Kidney (tissue), 13 donors: ENCODE measurements at regions not wholly inside any gene's neighbourhood (a gene's known extent, or its start where the extent isn't known, plus 50 kb on each side); places are given as distances from the start of the nearest gene placed in this dataset.

Source experiments
- DNase-seq, 5 donors: peaks; one replicate each; pipeline ENCODE4 v3.0.0-alpha.2; 2013 to 2020
- FAIRE-seq: peaks from 2 replicates; lab custom pipeline; 2012; peaks lifted over from hg19 to GRCh38; lab: Jason Lieb, UNC
- H3K27ac ChIP-seq, 2 donors: one replicate each; pipeline ENCODE4 v1.7.0; 2013; ENCODE audit warnings: low read depth in 2 of 2, low read length in 2 of 2, inconsistent platforms in 1 of 2
- H3K27me3 ChIP-seq: one replicate; pipeline ENCODE4 v1.7.1; 2013; ENCODE audit warnings: low read length, inconsistent platforms; ENCODE audit not compliant: control insufficient read depth, insufficient read depth
- H3K36me3 ChIP-seq, 3 donors: one replicate each; pipeline versions ENCODE4 v1.7.0 to v1.7.1; 2013; ENCODE audit warnings: low read length in 3 of 3, control low read depth in 1 of 3, inconsistent platforms in 1 of 3; ENCODE audit not compliant: insufficient read depth in 3 of 3, control insufficient read depth in 2 of 3
- H3K4me1 ChIP-seq, 3 donors: one replicate each; pipeline versions ENCODE4 v1.7.0 to v1.7.1; 2013; ENCODE audit warnings: low read length in 3 of 3, inconsistent platforms in 1 of 3, low read depth in 1 of 3; ENCODE audit not compliant: control insufficient read depth in 2 of 3, insufficient read depth in 2 of 3
- H3K4me3 ChIP-seq, 3 donors: one replicate each; pipeline versions ENCODE4 v1.7.0 to v1.8.1; 2013; ENCODE audit warnings: low read length in 3 of 3, control low read depth in 1 of 3, inconsistent platforms in 1 of 3
- H3K9ac ChIP-seq, 3 donors: one replicate each; pipeline versions ENCODE4 v1.7.0 to v1.7.1; 2013; ENCODE audit warnings: low read length in 3 of 3, control low read depth in 1 of 3, inconsistent platforms in 1 of 3
- H3K9me3 ChIP-seq, 3 donors: one replicate each; pipeline versions ENCODE4 v1.7.0 to v1.7.1; 2013; ENCODE audit warnings: low read length in 3 of 3, control low read depth in 1 of 3, inconsistent platforms in 1 of 3; ENCODE audit not compliant: control insufficient read depth in 2 of 3, insufficient read depth in 1 of 3
- intact Hi-C: fragments of 100-400 bp; cut with DNase I; formaldehyde crosslinking; loops from one replicate; pipeline ENCODE4 v1.11.1; 2022
- TF ChIP-seq, protein P1 (sequence below): IDR thresholded peaks from 3 replicates; pipeline ENCODE4 v1.5.1; 2012; ENCODE audit warnings: mild to moderate bottlenecking, moderate library complexity, borderline replicate concordance; ENCODE audit not compliant: insufficient read depth; ENCODE audit errors: extremely low read depth
- donor health status: control.
- donor health status: control.
- donor health status: control.
- donor health status: control.
- donor health status: control.
- donor health status: DM: yes; HTN: yes; CAD: no.
- donor health status: Normal renal cell carcinoma (clear cell type).

DNA sequence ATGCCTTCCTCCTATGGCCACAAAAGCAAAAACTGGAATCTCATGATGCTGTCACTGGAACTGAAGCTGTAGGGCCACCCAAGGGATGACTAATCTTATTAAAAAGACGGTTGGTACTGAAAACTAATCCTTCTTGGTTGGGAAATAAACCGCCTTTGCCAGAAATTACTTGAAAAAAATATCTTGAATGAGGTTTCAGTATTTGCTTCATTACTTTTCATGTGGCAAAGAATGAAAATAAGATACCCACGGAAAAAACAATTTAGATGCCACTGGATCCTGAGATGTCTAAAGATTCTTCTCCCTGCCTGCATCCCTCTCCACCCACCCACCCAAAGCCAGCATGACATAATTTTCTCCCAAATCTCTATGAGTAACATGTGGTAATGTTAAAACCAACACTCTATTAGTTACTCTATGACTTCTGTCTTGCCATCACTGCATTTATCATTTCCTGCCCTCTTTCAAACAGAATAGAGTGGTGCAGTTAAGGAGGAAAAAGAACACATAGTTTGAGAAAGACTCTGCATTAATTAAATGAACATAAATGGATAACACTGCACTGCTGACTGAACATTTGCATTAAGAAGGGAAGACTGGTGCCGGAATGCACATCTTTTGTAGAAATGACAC lies 111.8 kb upstream of the DPH6 start:
- DNase-seq = no peak
- intact Hi-C loops = no loop called here

DNA sequence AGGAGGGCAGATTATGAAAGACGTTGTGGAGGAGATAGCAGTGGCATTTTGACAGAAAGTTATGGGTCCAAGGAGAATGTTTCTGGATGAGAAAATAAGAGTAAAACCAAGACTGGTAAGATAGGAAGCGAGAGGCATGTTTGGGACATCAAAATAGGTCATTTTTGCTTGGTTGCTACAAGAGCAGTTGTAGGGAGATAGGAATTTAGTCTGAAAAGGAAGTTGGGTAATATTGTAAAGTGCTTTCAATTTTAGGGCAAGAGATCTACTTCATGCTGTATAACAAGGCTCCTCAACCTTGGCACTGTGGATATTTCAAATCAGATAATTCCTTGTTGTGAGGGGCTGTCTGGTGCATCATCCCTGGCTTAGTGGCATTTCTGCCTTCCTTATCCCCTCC lies 118.0 kb upstream of the DPH6 start:
- H3K36me3 ChIP-seq = no peaks in the 10 kb centered on the region
- intact Hi-C loops = no loop called here
- H3K4me1 ChIP-seq = peaks cover 0 to 15% (median 4%) of the 10 kb centered on the region in 3 donors
- no peak overlapping the region for H3K27ac ChIP-seq
- H3K4me3 ChIP-seq = no peak overlapping the region
- TF ChIP-seq, protein P1, sequence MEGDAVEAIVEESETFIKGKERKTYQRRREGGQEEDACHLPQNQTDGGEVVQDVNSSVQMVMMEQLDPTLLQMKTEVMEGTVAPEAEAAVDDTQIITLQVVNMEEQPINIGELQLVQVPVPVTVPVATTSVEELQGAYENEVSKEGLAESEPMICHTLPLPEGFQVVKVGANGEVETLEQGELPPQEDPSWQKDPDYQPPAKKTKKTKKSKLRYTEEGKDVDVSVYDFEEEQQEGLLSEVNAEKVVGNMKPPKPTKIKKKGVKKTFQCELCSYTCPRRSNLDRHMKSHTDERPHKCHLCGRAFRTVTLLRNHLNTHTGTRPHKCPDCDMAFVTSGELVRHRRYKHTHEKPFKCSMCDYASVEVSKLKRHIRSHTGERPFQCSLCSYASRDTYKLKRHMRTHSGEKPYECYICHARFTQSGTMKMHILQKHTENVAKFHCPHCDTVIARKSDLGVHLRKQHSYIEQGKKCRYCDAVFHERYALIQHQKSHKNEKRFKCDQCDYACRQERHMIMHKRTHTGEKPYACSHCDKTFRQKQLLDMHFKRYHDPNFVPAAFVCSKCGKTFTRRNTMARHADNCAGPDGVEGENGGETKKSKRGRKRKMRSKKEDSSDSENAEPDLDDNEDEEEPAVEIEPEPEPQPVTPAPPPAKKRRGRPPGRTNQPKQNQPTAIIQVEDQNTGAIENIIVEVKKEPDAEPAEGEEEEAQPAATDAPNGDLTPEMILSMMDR = no peak
- no peak for DNase-seq
- H3K27me3 ChIP-seq = no peaks in the 10 kb centered on the region
- no peak overlapping the region for H3K9ac ChIP-seq
- H3K9me3 ChIP-seq = no peaks in the 10 kb centered on the region
- no peak for FAIRE-seq

More for the DNA sequence above, 111.8 kb upstream of the DPH6 start:
- no peaks in the 10 kb centered on the region for H3K27me3 ChIP-seq
- TF ChIP-seq, protein P1 = no peak
- no peaks in the 10 kb centered on the region for H3K36me3 ChIP-seq
- H3K4me1 ChIP-seq = peaks cover 3 to 8% (median 4%) of the 10 kb centered on the region in 3 donors
- no peak for FAIRE-seq
- no peak overlapping the region for H3K4me3 ChIP-seq
- H3K27ac ChIP-seq = no peak overlapping the region
- no peak overlapping the region for H3K9ac ChIP-seq
- no peaks in the 10 kb centered on the region for H3K9me3 ChIP-seq

DNA sequence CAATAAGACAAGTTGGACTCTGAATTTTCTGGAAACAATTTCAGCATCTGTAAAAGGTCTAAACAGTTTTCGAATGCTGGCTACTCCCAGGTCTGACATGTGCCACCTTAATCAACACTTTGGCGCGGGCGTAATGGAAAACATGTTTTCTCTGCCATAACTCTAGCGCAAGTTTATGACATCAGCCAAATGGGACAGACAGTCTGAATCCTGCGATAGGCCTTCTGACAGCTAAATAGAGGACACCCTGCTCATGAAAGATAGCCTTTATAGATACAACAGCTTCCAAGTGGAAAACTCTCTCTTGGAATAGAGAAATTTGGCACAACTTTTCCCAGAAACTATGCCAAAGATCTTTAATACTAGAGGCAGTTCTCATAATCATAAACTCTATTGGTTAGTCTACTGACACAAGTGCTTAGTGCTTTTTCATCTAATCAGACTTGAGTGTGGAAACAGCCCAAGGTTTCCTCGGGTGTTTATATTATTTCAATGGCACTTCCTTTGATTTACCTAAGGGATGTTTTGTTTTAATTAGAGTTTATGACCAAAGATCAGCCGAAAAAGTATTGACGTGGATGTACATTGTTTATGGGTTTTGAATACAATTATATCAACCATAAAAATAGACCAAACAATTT lies 120.1 kb upstream of the DPH6 start:
- H3K27ac ChIP-seq = no peak overlapping the region
- TF ChIP-seq, protein P1 = no peak
- DNase-seq = no peak
- FAIRE-seq = no peak
- no peaks in the 10 kb centered on the region for H3K27me3 ChIP-seq
- H3K4me3 ChIP-seq = no peak overlapping the region
- H3K36me3 ChIP-seq = no peaks in the 10 kb centered on the region
- peaks cover 0 to 15% (median 4%) of the 10 kb centered on the region in 3 donors for H3K4me1 ChIP-seq
- no peaks in the 10 kb centered on the region for H3K9me3 ChIP-seq
- intact Hi-C loops = no loop called here
- H3K9ac ChIP-seq = no peak overlapping the region
